H1 (cell line): ENCODE measurements at regions not wholly inside any gene's neighbourhood (a gene's known extent, or its start where the extent isn't known, plus 50 kb on each side); places are given as distances from the start of the nearest gene placed in this dataset.

Experiments used
- CTCF ChIA-PET: fragments of 300-600 bp; sonication (Branson Sonifier 250); formaldehyde crosslinking; loops from one replicate; lab custom pipeline; 2021; ENCODE audit not compliant: partially characterized antibody; lab: Charles Lee
- POLR2A ChIA-PET: fragments of 300-600 bp; sonication (Branson Sonifier 250); formaldehyde crosslinking; loops from one replicate; lab custom pipeline; 2021; ENCODE audit warnings: inconsistent platforms; ENCODE audit not compliant: partially characterized antibody; lab: Charles Lee
- DNase-seq, 2 experiments: peaks; one replicate each; pipeline versions ENCODE4 v3.0.0 to v3.0.0-alpha.2; 2010 to 2022; ENCODE audit warnings: low spot score in 2 of 2, low read depth in 1 of 2, mixed read lengths in 1 of 2
- FAIRE-seq: peaks from 2 replicates; lab custom pipeline; 2011; peaks lifted over from hg19 to GRCh38; lab: Jason Lieb, UNC
- H2AFZ ChIP-seq: 2 replicates; pipeline ENCODE4 v1.8.1; 2012; ENCODE audit warnings: low read length, inconsistent platforms
- H2AK5ac ChIP-seq: 2 replicates; pipeline ENCODE4 v1.6.1; 2013; ENCODE audit warnings: low read depth, low read length
- H2BK120ac ChIP-seq: replicated peaks from 2 replicates; pipeline ENCODE3; 2013; ENCODE audit warnings: low read depth, low read length, inconsistent platforms
- H2BK12ac ChIP-seq: 2 replicates; pipeline ENCODE4 v1.6.1; 2013; ENCODE audit warnings: low read depth, low read length
- H2BK15ac ChIP-seq: 2 replicates; pipeline ENCODE4 v1.6.1; 2013; ENCODE audit warnings: low read length
- H2BK20ac ChIP-seq: 2 replicates; pipeline ENCODE4 v1.6.1; 2013; ENCODE audit warnings: low read length
- H2BK5ac ChIP-seq: 2 replicates; pipeline ENCODE4 v1.6.1; 2013; ENCODE audit warnings: low read depth, low read length
- H3K14ac ChIP-seq: 2 replicates; pipeline ENCODE4 v1.6.1; 2013; ENCODE audit warnings: inconsistent platforms; ENCODE audit not compliant: insufficient read length
- H3K18ac ChIP-seq: 2 replicates; pipeline ENCODE4 v1.6.1; 2013; ENCODE audit warnings: low read length; ENCODE audit errors: extremely low read depth
- H3K23ac ChIP-seq: 2 replicates; pipeline ENCODE4 v1.6.1; 2013; ENCODE audit warnings: inconsistent platforms; ENCODE audit not compliant: insufficient read length
- H3K23me2 ChIP-seq: 2 replicates; pipeline ENCODE4 v1.6.1; 2013; ENCODE audit warnings: low read depth, low read length
- H3K27ac ChIP-seq: 2 replicates; pipeline ENCODE4 v1.6.1; 2011; ENCODE audit warnings: low read depth, low read length, inconsistent platforms
- H3K27me3 ChIP-seq, 4 experiments: replicated peaks in 1 of 4; 1 replicate in 1 of 4; 2 replicates in 3 of 4; pipeline versions ENCODE4 v1.6.1 to v1.8.1; 2011 to 2013; ENCODE audit warnings: low read length in 3 of 4, mild to moderate bottlenecking in 3 of 4, inconsistent platforms in 2 of 4, mixed read lengths in 2 of 4, moderate library complexity in 1 of 4; ENCODE audit not compliant: control insufficient read depth in 3 of 4, insufficient read depth in 3 of 4; ENCODE audit errors: extremely low read depth in 1 of 4
- H3K36me3 ChIP-seq, 4 experiments: 2 replicates each; pipeline versions ENCODE4 v1.6.1 to v1.8.1; 2011 to 2013; ENCODE audit warnings: mild to moderate bottlenecking in 4 of 4, low read length in 3 of 4, moderate library complexity in 2 of 4, control low read depth in 1 of 4, inconsistent platforms in 1 of 4; ENCODE audit not compliant: insufficient read depth in 4 of 4, control insufficient read depth in 2 of 4
- H3K4ac ChIP-seq: replicated peaks from 2 replicates; pipeline ENCODE3; 2013; ENCODE audit warnings: low read length, low read depth, mixed read lengths, inconsistent platforms; ENCODE audit not compliant: insufficient read length
- H3K4me1 ChIP-seq, 4 experiments: replicated peaks in 1 of 4; 1 replicate in 1 of 4; 2 replicates in 3 of 4; pipeline versions ENCODE4 v1.6.1 to v1.8.1; 2011 to 2013; ENCODE audit warnings: low read length in 3 of 4, inconsistent platforms in 2 of 4, mixed read lengths in 1 of 4; ENCODE audit not compliant: insufficient read depth in 4 of 4, control insufficient read depth in 3 of 4
- H3K4me2 ChIP-seq, 2 experiments: 2 replicates each; pipeline versions ENCODE4 v1.6.1 to v1.8.1; 2011 to 2013; ENCODE audit warnings: low read depth in 2 of 2, low read length in 2 of 2, control low read depth in 1 of 2, inconsistent platforms in 1 of 2, mild to moderate bottlenecking in 1 of 2; ENCODE audit not compliant: insufficient read depth in 1 of 2
- H3K4me3 ChIP-seq, 4 experiments: fragments of 200-600, 300-600 bp in 1 of 4; sonication (generic), shearing (Covaris generic), sonication (Bioruptor Twin) in 1 of 4; 2 replicates each; pipeline versions ENCODE4 v1.5.1 to v1.8.1; 2011 to 2016; ENCODE audit warnings: low read length in 4 of 4, low read depth in 3 of 4, control low read depth in 2 of 4, inconsistent platforms in 2 of 4, mild to moderate bottlenecking in 2 of 4, mixed read lengths in 1 of 4, moderate library complexity in 1 of 4; ENCODE audit not compliant: insufficient read depth in 2 of 4; ENCODE audit errors: extremely low read depth in 1 of 4
- H3K56ac ChIP-seq: replicated peaks from 2 replicates; pipeline ENCODE3; 2013; ENCODE audit warnings: low read depth, mild to moderate bottlenecking, mixed read lengths, low read length, inconsistent platforms; ENCODE audit not compliant: insufficient read length
- H3K79me1 ChIP-seq: 2 replicates; pipeline ENCODE4 v1.6.1; 2013; ENCODE audit warnings: low read depth, low read length, control low read depth
- H3K79me2 ChIP-seq, 2 experiments: 2 replicates each; pipeline versions ENCODE4 v1.6.1 to v1.8.1; 2012 to 2013; ENCODE audit warnings: low read length in 2 of 2, mild to moderate bottlenecking in 2 of 2, inconsistent platforms in 1 of 2; ENCODE audit not compliant: insufficient read depth in 2 of 2, control insufficient read depth in 1 of 2
- H3K9ac ChIP-seq, 4 experiments: replicated peaks in 1 of 4; 1 replicate in 1 of 4; 2 replicates in 3 of 4; pipeline versions ENCODE4 v1.6.1 to v1.8.1; 2011 to 2013; ENCODE audit warnings: low read depth in 3 of 4, low read length in 3 of 4, control low read depth in 2 of 4, mild to moderate bottlenecking in 2 of 4, moderate library complexity in 2 of 4, inconsistent platforms in 1 of 4; ENCODE audit errors: extremely low read depth in 1 of 4
- H3K9me3 ChIP-seq, 2 experiments: 2 replicates each; pipeline versions ENCODE4 v1.6.1 to v1.8.1; 2012 to 2013; ENCODE audit warnings: mild to moderate bottlenecking in 2 of 2, moderate library complexity in 2 of 2, control low read depth in 1 of 2, inconsistent platforms in 1 of 2, low read depth in 1 of 2, low read length in 1 of 2, mixed read lengths in 1 of 2; ENCODE audit not compliant: insufficient read depth in 2 of 2
- H4K20me1 ChIP-seq, 2 experiments: replicated peaks in 1 of 2; 2 replicates each; pipeline versions ENCODE3 to v1.8.1; 2011 to 2013; ENCODE audit warnings: inconsistent platforms in 2 of 2, low read length in 2 of 2, mild to moderate bottlenecking in 1 of 2; ENCODE audit not compliant: insufficient read depth in 2 of 2, control insufficient read depth in 1 of 2
- H4K5ac ChIP-seq: 2 replicates; pipeline ENCODE4 v1.6.1; 2013; ENCODE audit warnings: low read length, low read depth, mixed read lengths, inconsistent platforms; ENCODE audit not compliant: insufficient read length
- H4K8ac ChIP-seq: 2 replicates; pipeline ENCODE4 v1.8.0; 2013; ENCODE audit warnings: mild to moderate bottlenecking, moderate library complexity, low read length, inconsistent platforms; ENCODE audit not compliant: insufficient read depth; ENCODE audit errors: extremely low read depth
- H4K91ac ChIP-seq: replicated peaks from 2 replicates; pipeline ENCODE3; 2013; ENCODE audit warnings: low read length, mixed read lengths, inconsistent platforms; ENCODE audit not compliant: insufficient read length
- BACH1 ChIP-seq: IDR thresholded peaks from 2 replicates; pipeline ENCODE4 v1.6.1; 2012; ENCODE audit warnings: low read length, improper control_type of control experiment
- CHD2 ChIP-seq: IDR thresholded peaks from 2 replicates; pipeline ENCODE4 v1.6.1; 2012; ENCODE audit warnings: low read length, improper control_type of control experiment
- GTF2F1 ChIP-seq: IDR thresholded peaks from 2 replicates; pipeline ENCODE4 v1.6.1; 2012; ENCODE audit warnings: low read depth, low read length, improper control_type of control experiment, borderline replicate concordance
- HDAC6 ChIP-seq: IDR thresholded peaks from one replicate; pipeline ENCODE4 v1.7.1; 2012; ENCODE audit warnings: low read depth, mild to moderate bottlenecking, inconsistent platforms, low read length, moderate library complexity
- JUND ChIP-seq: IDR thresholded peaks from 2 replicates; pipeline ENCODE4 v1.6.1; 2011; ENCODE audit warnings: mild to moderate bottlenecking, improper control_type of control experiment, low read length
- KDM1A ChIP-seq: fragments of 200-600, 300-600 bp; sonication (generic); IDR thresholded peaks from 2 replicates; pipeline ENCODE4 v1.7.1; 2016; ENCODE audit warnings: mild to moderate bottlenecking, low read length, borderline replicate concordance
- KDM4A ChIP-seq: IDR thresholded peaks from one replicate; pipeline ENCODE4 v1.7.1; 2012; ENCODE audit warnings: low read depth, mild to moderate bottlenecking, moderate library complexity, low read length, inconsistent platforms; ENCODE audit not compliant: severe bottlenecking
- NRF1 ChIP-seq: IDR thresholded peaks from 2 replicates; pipeline ENCODE4 v1.6.1; 2011; ENCODE audit warnings: mild to moderate bottlenecking, low read depth, low read length, improper control_type of control experiment
- PHF8 ChIP-seq: fragments of 200-600 bp; sonication (generic); conservative IDR thresholded peaks from 2 replicates; pipeline ENCODE4 v1.7.1; 2012; ENCODE audit warnings: low read depth, mild to moderate bottlenecking, inconsistent platforms, low read length, moderate library complexity
- POLR2A ChIP-seq, 2 experiments: IDR thresholded peaks; 1 replicate in 1 of 2; 2 replicates in 1 of 2; pipeline ENCODE4 v1.6.1; 2011; ENCODE audit warnings: low read depth in 2 of 2, low read length in 2 of 2, mild to moderate bottlenecking in 2 of 2; ENCODE audit errors: control extremely low read depth in 1 of 2
- SP2 ChIP-seq: IDR thresholded peaks from 2 replicates; pipeline ENCODE4 v1.6.1; 2012; ENCODE audit warnings: mild to moderate bottlenecking, low read length, inconsistent platforms
- SRF ChIP-seq: IDR thresholded peaks from 2 replicates; pipeline ENCODE4 v1.6.1; 2011; ENCODE audit warnings: mild to moderate bottlenecking, low read depth, low read length, moderate library complexity
- TEAD4 ChIP-seq: IDR thresholded peaks from 2 replicates; pipeline ENCODE4 v1.6.1; 2012; ENCODE audit warnings: low read depth, low read length, inconsistent platforms, mixed read lengths
- YY1 ChIP-seq: IDR thresholded peaks from 2 replicates; pipeline ENCODE4 v1.6.1; 2011; ENCODE audit warnings: low read depth, mild to moderate bottlenecking, low read length
- ZNF274 ChIP-seq: IDR thresholded peaks from 2 replicates; pipeline ENCODE4 v1.7.0; 2012; ENCODE audit warnings: low read length, borderline replicate concordance; ENCODE audit errors: extremely low read depth
- WGBS, 2 experiments: shearing (Covaris generic) in 1 of 2; methylation state at CpG; one replicate each; pipeline versions ENCODE4 v1.1.6 to v1.1.7; 2013 to 2015; ENCODE audit warnings: low lambda C conversion rate in 2 of 2, mixed read lengths in 2 of 2, inconsistent platforms in 1 of 2, low coverage in 1 of 2, missing lambda C conversion rate in 1 of 2; ENCODE audit not compliant: insufficient replicate concordance in 2 of 2, insufficient coverage in 1 of 2, insufficient read length in 1 of 2; ENCODE audit errors: extremely low coverage in 1 of 2, missing lambda C conversion rate in 1 of 2; 5-methylcytosine and 5-hydroxymethylcytosine counted together
- TF ChIP-seq, protein P1 (sequence below): IDR thresholded peaks from 2 replicates; pipeline ENCODE4 v1.6.1; 2011; ENCODE audit warnings: low read depth, mild to moderate bottlenecking, low read length; ENCODE audit not compliant: insufficient read depth

DNA sequence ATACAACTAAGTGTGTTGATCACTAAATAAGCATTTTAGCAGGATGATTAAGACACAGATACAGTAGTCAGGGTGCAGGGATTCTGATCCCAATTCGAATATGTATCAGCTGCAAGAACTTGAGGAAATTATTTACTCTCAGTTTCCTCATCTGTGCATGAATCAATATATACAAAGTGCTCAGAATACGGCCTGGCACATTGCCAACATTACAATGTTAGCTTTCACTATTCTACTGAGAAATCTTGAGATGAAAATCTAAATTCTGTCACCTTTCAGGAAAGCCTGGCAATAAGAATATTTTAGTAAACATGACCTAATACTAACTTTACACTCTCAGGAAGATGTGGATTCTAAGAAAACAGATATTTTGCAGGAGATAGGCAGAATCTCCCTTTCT, 1001.6 kb upstream of the IGFBP7 start:
- Histone ChIP-seq H3K27me3 (no peaks in the 10 kb centered on the region), H3K4me1 (no peaks in the 10 kb centered on the region), H4K8ac (no peak overlapping the region), H2BK15ac (no peak overlapping the region), H2AFZ (no peak overlapping the region), H3K23ac (no peak overlapping the region), H3K4me3 (no peak overlapping the region), H3K9me3 (no peaks in the 10 kb centered on the region), H3K56ac (no peak overlapping the region), H3K4ac (no peak overlapping the region), H2BK120ac (no peak overlapping the region), H3K23me2 (no peaks in the 10 kb centered on the region), H4K5ac (no peak overlapping the region), H3K4me2 (no peak overlapping the region), H4K20me1 (no peaks in the 10 kb centered on the region), H3K18ac (no peak overlapping the region), H4K91ac (no peak overlapping the region), H2BK5ac (no peak overlapping the region), H2BK20ac (no peak overlapping the region), H3K36me3 (no peaks in the 10 kb centered on the region), H3K79me2 (no peaks in the 10 kb centered on the region), H3K27ac (no peak overlapping the region), H2AK5ac (no peak overlapping the region), H3K79me1 (no peaks in the 10 kb centered on the region), H3K14ac (no peak overlapping the region), H3K9ac (no peak overlapping the region), H2BK12ac (no peak overlapping the region)
- DNase-seq (no peak), FAIRE-seq (no peak)
- POLR2A ChIA-PET = no interaction called here
- 94% methylated on average over 2 of the region's 2 CpGs; no CpG with 5 or more reads in 1 of the 2 experiments for WGBS, 2 experiments
- CTCF ChIA-PET = no interaction called here
- no peak for TF ChIP-seq SP2
- TF ChIP-seq POLR2A (IDR thresholded peaks at IDR 0.05; ENCODE audit: control extremely low read depth in 1 of 2, low read depth in 2 of 2, low read length in 2 of 2) = no peak
- no peak for TF ChIP-seq CHD2
- TF ChIP-seq JUND = no peak
- no peak for TF ChIP-seq NRF1
- TF ChIP-seq YY1 = no peak
- TF ChIP-seq HDAC6 = no peak
- TF ChIP-seq SRF = no peak
- no peak for TF ChIP-seq ZNF274
- no peak for TF ChIP-seq KDM4A
- no peak for TF ChIP-seq KDM1A
- no peak for TF ChIP-seq TEAD4
- TF ChIP-seq GTF2F1 = no peak
- no peak for TF ChIP-seq PHF8
- no peak for TF ChIP-seq BACH1
- TF ChIP-seq, protein P1, sequence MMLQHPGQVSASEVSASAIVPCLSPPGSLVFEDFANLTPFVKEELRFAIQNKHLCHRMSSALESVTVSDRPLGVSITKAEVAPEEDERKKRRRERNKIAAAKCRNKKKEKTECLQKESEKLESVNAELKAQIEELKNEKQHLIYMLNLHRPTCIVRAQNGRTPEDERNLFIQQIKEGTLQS = no peak
